Sigmoid colon (tissue), 4 donors: ENCODE measurements at regions not wholly inside any gene's neighbourhood (a gene's known extent, or its start where the extent isn't known, plus 50 kb on each side); places are given as distances from the start of the nearest gene placed in this dataset.
"Not testable (repeated sequence)": the region's sequence is repeated elsewhere in the genome, so short reads cannot be mapped to it uniquely, and the experiment has no call there.

ENCODE experiments used
- CTCF ChIP-seq, 4 experiments: fragments of 450-650 bp in 3 of 4; fragments of 200-600 bp in 1 of 4; IDR thresholded peaks; one replicate each; pipeline ENCODE4 v1.5.1; 2016 to 2019; ENCODE audit warnings: antibody characterized with exemption in 4 of 4, mild to moderate bottlenecking in 3 of 4, moderate library complexity in 2 of 4
- EP300 ChIP-seq, 4 donors: sonication (generic); formaldehyde crosslinking; IDR thresholded peaks; one replicate each; pipeline ENCODE4 v1.6.1; 2017; ENCODE audit warnings: antibody characterized with exemption in 4 of 4
- POLR2A ChIP-seq, 2 donors: fragments of 450-650 bp; IDR thresholded peaks; one replicate each; pipeline ENCODE4 v1.6.1; 2016; ENCODE audit warnings: antibody characterized with exemption in 2 of 2, mild to moderate bottlenecking in 2 of 2, moderate library complexity in 2 of 2

DNA sequence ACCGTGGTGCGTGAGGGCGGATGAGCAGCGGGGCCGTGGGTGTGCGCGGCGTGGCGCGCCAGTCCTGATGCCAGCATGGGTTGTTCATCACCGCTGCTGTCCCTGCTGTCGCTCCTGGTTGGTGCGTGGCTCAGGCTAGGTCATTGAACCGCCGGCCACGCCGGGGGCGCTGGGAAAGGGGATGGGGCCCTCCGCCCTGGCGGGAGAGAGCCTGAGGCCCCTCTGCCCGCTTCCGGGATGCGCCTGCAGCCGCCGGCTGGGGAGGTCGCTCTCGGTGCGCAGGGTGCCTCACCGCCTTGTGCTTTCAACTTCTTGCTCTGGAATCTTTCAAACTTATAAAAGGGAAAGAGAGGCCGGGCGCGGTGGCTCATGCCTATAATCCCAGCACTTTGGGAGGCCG lies 68.5 kb upstream of the ERV3-1 start:
- TF ChIP-seq CTCF, POLR2A, EP300 (IDR thresholded peaks at IDR 0.05): not testable (repeated sequence)
